Muscle of leg (tissue), 3 donors: ENCODE measurements at regions not wholly inside any gene's neighbourhood (a gene's known extent, or its start where the extent isn't known, plus 50 kb on each side); places are given as distances from the start of the nearest gene placed in this dataset.

Experiments used
- DNase-seq: peaks from one replicate; pipeline ENCODE4 v3.0.0; 2013
- H3K27ac ChIP-seq: one replicate; pipeline ENCODE4 v1.5.1; 2013; ENCODE audit warnings: mild to moderate bottlenecking, low read length, control low read depth
- H3K27me3 ChIP-seq: one replicate; pipeline ENCODE4 v1.6.1; 2013; ENCODE audit warnings: low read length; ENCODE audit not compliant: control insufficient read depth, insufficient read depth
- H3K36me3 ChIP-seq: one replicate; pipeline ENCODE4 v1.6.1; 2013; ENCODE audit warnings: low read length; ENCODE audit not compliant: control insufficient read depth, insufficient read depth
- H3K4me1 ChIP-seq: one replicate; pipeline ENCODE4 v1.6.1; 2013; ENCODE audit warnings: low read length; ENCODE audit not compliant: control insufficient read depth, insufficient read depth
- H3K4me3 ChIP-seq: one replicate; pipeline ENCODE4 v1.5.1; 2013; ENCODE audit warnings: low read length, control low read depth
- H3K9me3 ChIP-seq: replicated peaks from 2 replicates; pipeline ENCODE4 v1.6.1; 2013; ENCODE audit warnings: low read depth, low read length; ENCODE audit not compliant: control insufficient read depth
- WGBS: methylation state at CpG from one replicate; pipeline ENCODE4 v1.1.5; 2013; ENCODE audit warnings: missing lambda C conversion rate; ENCODE audit not compliant: insufficient coverage; 5-methylcytosine and 5-hydroxymethylcytosine counted together

GRCh38 chr18:73927496-73927895 lies 220.1 kb downstream of the FBXO15 start:
- H3K36me3 ChIP-seq = no peaks in the 10 kb centered on the region
- H3K4me1 ChIP-seq = no peaks in the 10 kb centered on the region
- no peak overlapping the region for H3K27ac ChIP-seq
- no CpG with 5 or more reads among the region's 2 CpGs for WGBS
- no peak for DNase-seq
- H3K4me3 ChIP-seq = no peak overlapping the region
- no peaks in the 10 kb centered on the region for H3K27me3 ChIP-seq
- no peaks in the 10 kb centered on the region for H3K9me3 ChIP-seq

GRCh38 chr18:73924836-73925235 lies 222.8 kb downstream of the FBXO15 start:
- Histone ChIP-seq H3K4me3 (no peak overlapping the region), H3K4me1 (no peaks in the 10 kb centered on the region), H3K27me3 (no peaks in the 10 kb centered on the region), H3K27ac (no peak overlapping the region), H3K36me3 (no peaks in the 10 kb centered on the region), H3K9me3 (no peaks in the 10 kb centered on the region)
- WGBS = no CpG with 5 or more reads among the region's 3 CpGs
- DNase-seq = peak; percentile 9

- H3K27me3 ChIP-seq = no peaks in the 10 kb centered on the region
- no peaks in the 10 kb centered on the region for H3K36me3 ChIP-seq
- no peak for DNase-seq
- no peak overlapping the region for H3K27ac ChIP-seq
- H3K4me3 ChIP-seq = no peak overlapping the region
- no peaks in the 10 kb centered on the region for H3K9me3 ChIP-seq
- 79% methylated on average over 2 of the region's 4 CpGs for WGBS
- no peaks in the 10 kb centered on the region for H3K4me1 ChIP-seq
These were observed 223.3 kb downstream of the FBXO15 start for GRCh38 chr18:73924307-73924706.

- Histone ChIP-seq H3K4me1 (no peaks in the 10 kb centered on the region), H3K4me3 (no peak overlapping the region), H3K27ac (no peak overlapping the region), H3K9me3 (no peaks in the 10 kb centered on the region), H3K27me3 (no peaks in the 10 kb centered on the region), H3K36me3 (no peaks in the 10 kb centered on the region)
- DNase-seq = no peak
- WGBS = no CpG with 5 or more reads among the region's 3 CpGs
These were observed 223.8 kb downstream of the FBXO15 start for GRCh38 chr18:73923866-73924265.

GRCh38 chr18:73920033-73920432 lies 227.6 kb downstream of the FBXO15 start:
- H3K36me3 ChIP-seq = no peaks in the 10 kb centered on the region
- H3K27me3 ChIP-seq = no peaks in the 10 kb centered on the region
- no peak overlapping the region for H3K4me3 ChIP-seq
- no peaks in the 10 kb centered on the region for H3K4me1 ChIP-seq
- no peak for DNase-seq
- H3K9me3 ChIP-seq = no peaks in the 10 kb centered on the region
- no peak overlapping the region for H3K27ac ChIP-seq
- no CpG with 5 or more reads among the region's 2 CpGs for WGBS

GRCh38 chr18:73918816-73919215 lies 228.8 kb downstream of the FBXO15 start:
- Histone ChIP-seq H3K27me3 (no peaks in the 10 kb centered on the region), H3K36me3 (no peaks in the 10 kb centered on the region), H3K4me1 (no peaks in the 10 kb centered on the region), H3K27ac (no peak overlapping the region), H3K9me3 (no peaks in the 10 kb centered on the region), H3K4me3 (no peak overlapping the region)
- 60% methylated on average over 3 of the region's 5 CpGs for WGBS
- DNase-seq = no peak

DNA sequence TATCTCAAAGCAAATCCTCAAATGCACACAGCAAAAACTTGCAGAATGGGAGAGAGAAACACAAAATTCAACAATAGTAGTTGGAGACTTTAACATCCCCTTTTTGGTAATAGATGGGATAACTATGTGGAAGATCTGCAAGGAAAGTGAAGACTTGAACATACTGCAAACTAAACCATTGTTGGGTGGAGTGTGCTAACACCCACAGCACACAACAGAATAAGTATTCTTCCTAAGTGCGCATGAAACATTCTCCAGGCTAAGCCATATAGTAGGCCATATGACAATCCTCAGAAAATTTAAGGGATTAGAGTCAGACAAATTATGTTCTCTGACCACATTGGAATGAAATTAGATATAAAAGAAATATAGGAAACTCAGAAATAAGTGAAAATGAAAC lies 230.6 kb downstream of the FBXO15 start:
- Histone ChIP-seq H3K9me3 (no peaks in the 10 kb centered on the region), H3K4me3 (no peak overlapping the region), H3K4me1 (no peaks in the 10 kb centered on the region), H3K27ac (no peak overlapping the region), H3K27me3 (no peaks in the 10 kb centered on the region), H3K36me3 (no peaks in the 10 kb centered on the region)
- no peak for DNase-seq
- WGBS = no CpG with 5 or more reads among the region's 1 CpG

DNA sequence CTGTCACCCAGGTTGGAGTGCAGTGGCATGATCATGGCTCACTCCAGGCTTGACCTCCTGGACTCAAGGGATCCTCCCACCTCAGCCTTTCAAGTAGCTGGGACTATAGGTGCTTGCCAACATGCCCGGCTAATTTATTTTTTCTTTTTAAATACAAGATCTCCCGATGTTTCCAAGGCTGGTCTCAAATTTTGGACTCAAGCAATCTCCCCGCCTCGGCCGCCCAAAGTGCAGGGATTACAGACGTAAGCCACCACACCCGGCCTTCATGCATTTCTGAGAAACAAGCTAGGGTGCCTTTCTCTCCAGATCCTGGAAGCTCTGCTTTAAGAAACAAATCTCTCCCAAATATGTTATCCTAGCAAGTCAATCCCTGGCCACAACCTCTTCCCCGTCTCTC lies 234.1 kb downstream of the FBXO15 start:
- no peak for DNase-seq
- no peaks in the 10 kb centered on the region for H3K9me3 ChIP-seq
- WGBS = 85% methylated on average over 8 of the region's 8 CpGs
- no peaks in the 10 kb centered on the region for H3K4me1 ChIP-seq
- H3K36me3 ChIP-seq = no peaks in the 10 kb centered on the region
- no peaks in the 10 kb centered on the region for H3K27me3 ChIP-seq
- H3K27ac ChIP-seq = no peak overlapping the region
- H3K4me3 ChIP-seq = no peak overlapping the region

DNA sequence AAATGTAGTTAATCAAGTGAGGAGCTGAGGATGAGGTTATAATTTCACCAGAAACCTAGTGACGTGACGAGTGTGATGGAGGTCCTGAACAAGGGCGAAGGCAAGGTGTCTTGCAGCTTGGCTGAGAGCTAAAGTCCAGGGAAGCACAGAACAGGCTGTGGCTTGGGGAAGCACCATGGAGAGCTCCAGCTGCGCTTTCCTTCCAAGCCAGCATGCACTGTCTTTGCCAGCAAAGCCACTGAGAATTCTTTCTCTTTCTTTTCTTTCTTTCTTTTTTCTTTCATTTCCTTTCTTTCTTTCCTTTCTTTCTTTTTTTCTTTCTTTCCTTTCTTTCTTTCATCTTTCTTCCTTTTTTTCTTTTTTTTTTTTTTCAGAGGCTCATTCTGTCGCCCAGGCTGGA lies 239.3 kb downstream of the FBXO15 start:
- peak; percentile 51 for DNase-seq
- Histone ChIP-seq H3K36me3 (no peaks in the 10 kb centered on the region), H3K9me3 (no peaks in the 10 kb centered on the region), H3K27ac (no peak overlapping the region), H3K4me1 (no peaks in the 10 kb centered on the region), H3K4me3 (no peak overlapping the region), H3K27me3 (no peaks in the 10 kb centered on the region)
- WGBS = 42% methylated on average over 5 of the region's 5 CpGs

GRCh38 chr18:73901566-73901965 lies 246.1 kb downstream of the FBXO15 start:
- no peak for DNase-seq
- 37% methylated on average over 4 of the region's 4 CpGs for WGBS
- no peaks in the 10 kb centered on the region for H3K9me3 ChIP-seq

DNA sequence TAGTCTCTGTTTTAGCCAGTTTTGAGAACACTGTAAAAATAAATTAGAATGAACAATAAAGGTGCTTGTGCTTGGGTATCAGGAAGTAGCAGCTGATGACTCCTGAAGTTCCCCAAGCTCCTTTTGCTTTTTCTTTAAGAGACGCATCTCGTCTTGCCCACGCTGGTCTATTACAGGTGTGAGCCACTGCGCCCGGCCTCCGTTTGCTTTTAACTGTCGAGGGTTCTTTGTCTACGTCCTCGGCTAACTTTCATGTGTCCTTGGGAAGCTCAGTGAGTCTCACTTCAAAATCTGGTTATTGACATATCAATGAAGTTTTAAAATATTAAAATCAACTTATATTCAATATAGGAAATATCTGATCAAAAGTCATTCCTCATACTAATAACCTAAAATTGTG lies 246.5 kb downstream of the FBXO15 start:
- Histone ChIP-seq H3K4me3 (no peak overlapping the region), H3K36me3 (no peaks in the 10 kb centered on the region)

More at GRCh38 chr18:73901566-73901965, 246.1 kb downstream of the FBXO15 start:
- no peak overlapping the region for H3K27ac ChIP-seq
- H3K4me3 ChIP-seq = no peak overlapping the region
- H3K27me3 ChIP-seq = no peaks in the 10 kb centered on the region
- H3K36me3 ChIP-seq = no peaks in the 10 kb centered on the region
- H3K4me1 ChIP-seq = no peaks in the 10 kb centered on the region

More for the DNA sequence above, 246.5 kb downstream of the FBXO15 start:
- WGBS = 70% methylated on average over 3 of the region's 9 CpGs
- H3K27me3 ChIP-seq = no peaks in the 10 kb centered on the region
- H3K9me3 ChIP-seq = no peaks in the 10 kb centered on the region
- H3K27ac ChIP-seq = no peak overlapping the region
- no peak for DNase-seq
- H3K4me1 ChIP-seq = no peaks in the 10 kb centered on the region
